ENCODE measurements at regions not wholly inside any gene's neighbourhood (a gene's known extent, or its start where the extent isn't known, plus 50 kb on each side); places are given as distances from the start of the nearest gene placed in this dataset.

GRCh38 chr7:13050703-13051102 is 363.3 kb downstream of the ARL4A start:
- H3K27me3 Mint-ChIP-seq (ENCODE audit: low read depth), result peaks cover 5% of the 10 kb centered on the region
- DNase-seq (ENCODE audit: low spot score), result no peak
- no peak overlapping the region for H3K27ac Mint-ChIP-seq
- H3K36me3 Mint-ChIP-seq (ENCODE audit: low read depth), result no peaks in the 10 kb centered on the region
- no peaks in the 10 kb centered on the region for H3K4me1 Mint-ChIP-seq (ENCODE audit: low read depth)
- H3K4me3 Mint-ChIP-seq, result no peak overlapping the region
- H3K9me3 Mint-ChIP-seq, result no peaks in the 10 kb centered on the region

- H3K4me3 Mint-ChIP-seq, result no peak overlapping the region
- no peak overlapping the region for H3K27ac Mint-ChIP-seq
- peaks cover 5% of the 10 kb centered on the region for H3K27me3 Mint-ChIP-seq (ENCODE audit: low read depth)
- H3K9me3 Mint-ChIP-seq, result peaks cover 7% of the 10 kb centered on the region
- peaks cover 3% of the 10 kb centered on the region for H3K36me3 Mint-ChIP-seq (ENCODE audit: low read depth)
- DNase-seq (ENCODE audit: low spot score), result no peak
- peaks cover 16% of the 10 kb centered on the region for H3K4me1 Mint-ChIP-seq (ENCODE audit: low read depth)
Observed at GRCh38 chr7:13055732-13056368, 368.4 kb downstream of the ARL4A start.

DNA sequence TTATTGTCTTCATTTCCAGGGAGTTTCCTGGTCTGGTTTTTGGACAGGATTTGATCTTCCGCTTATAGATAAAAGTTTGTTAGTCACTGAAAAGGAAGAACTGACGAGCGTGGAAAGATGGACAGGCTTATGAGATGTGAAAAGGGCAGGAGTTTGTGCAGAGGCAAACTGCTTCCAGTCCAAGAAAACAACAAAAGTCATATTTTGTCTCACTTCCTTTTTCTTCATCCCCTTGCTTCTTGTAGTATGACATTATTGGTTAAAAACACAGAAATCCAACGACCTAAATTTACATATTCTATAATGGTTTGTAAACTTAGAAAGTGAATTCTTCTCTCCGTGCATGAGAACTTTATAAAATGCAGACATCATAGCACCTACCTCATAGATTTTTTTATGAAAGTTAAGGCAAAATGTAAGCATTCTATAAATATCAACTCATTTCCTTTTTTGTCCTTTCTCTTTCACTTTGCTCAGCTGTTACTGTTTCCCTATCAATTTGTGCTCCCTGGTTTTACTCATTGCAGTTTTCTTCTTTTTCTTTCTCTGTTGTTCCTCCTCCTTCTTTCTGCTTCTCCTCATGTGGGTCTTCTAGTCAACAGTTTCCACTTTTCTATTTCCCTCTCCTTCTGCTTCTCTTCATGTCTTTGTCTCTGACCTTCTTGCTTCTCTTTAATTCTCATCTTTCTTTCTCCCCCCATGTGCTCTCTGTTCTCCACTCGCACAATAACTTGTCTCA is 370.2 kb downstream of the ARL4A start:
- peak overlapping the region; percentile 63 for H3K4me3 Mint-ChIP-seq
- H3K36me3 Mint-ChIP-seq (ENCODE audit: low read depth), result peaks cover 3% of the 10 kb centered on the region
- H3K9me3 Mint-ChIP-seq, result peaks cover 7% of the 10 kb centered on the region
- peaks cover 5% of the 10 kb centered on the region for H3K27me3 Mint-ChIP-seq (ENCODE audit: low read depth)
- H3K27ac Mint-ChIP-seq, result peak overlapping the region; percentile 76
- peaks cover 16% of the 10 kb centered on the region for H3K4me1 Mint-ChIP-seq (ENCODE audit: low read depth)
- DNase-seq (ENCODE audit: low spot score), result no peak

GRCh38 chr7:13060173-13060572 is 372.7 kb downstream of the ARL4A start:
- Mint-ChIP-seq H3K4me1 (ENCODE audit: low read depth) (peaks cover 16% of the 10 kb centered on the region), H3K4me3 (no peak overlapping the region), H3K36me3 (ENCODE audit: low read depth) (peaks cover 3% of the 10 kb centered on the region), H3K9me3 (peaks cover 7% of the 10 kb centered on the region), H3K27me3 (ENCODE audit: low read depth) (peaks cover 6% of the 10 kb centered on the region), H3K27ac (no peak overlapping the region)
- DNase-seq (ENCODE audit: low spot score), result no peak

GRCh38 chr7:13061115-13061514 is 373.7 kb downstream of the ARL4A start:
- Mint-ChIP-seq H3K4me1 (ENCODE audit: low read depth) (peaks cover 13% of the 10 kb centered on the region), H3K9me3 (peaks cover 7% of the 10 kb centered on the region), H3K36me3 (ENCODE audit: low read depth) (peaks cover 3% of the 10 kb centered on the region), H3K4me3 (no peak overlapping the region), H3K27me3 (ENCODE audit: low read depth) (peaks cover 4% of the 10 kb centered on the region), H3K27ac (no peak overlapping the region)
- DNase-seq (ENCODE audit: low spot score), result no peak

- Mint-ChIP-seq H3K9me3 (peaks cover 3% of the 10 kb centered on the region), H3K36me3 (ENCODE audit: low read depth) (peaks cover 2% of the 10 kb centered on the region), H3K4me3 (no peak overlapping the region), H3K27me3 (ENCODE audit: low read depth) (peaks cover 4% of the 10 kb centered on the region), H3K4me1 (ENCODE audit: low read depth) (peaks cover 8% of the 10 kb centered on the region), H3K27ac (no peak overlapping the region)
- DNase-seq (ENCODE audit: low spot score), result no peak
Observed at GRCh38 chr7:13062631-13063030, 375.2 kb downstream of the ARL4A start.

DNA sequence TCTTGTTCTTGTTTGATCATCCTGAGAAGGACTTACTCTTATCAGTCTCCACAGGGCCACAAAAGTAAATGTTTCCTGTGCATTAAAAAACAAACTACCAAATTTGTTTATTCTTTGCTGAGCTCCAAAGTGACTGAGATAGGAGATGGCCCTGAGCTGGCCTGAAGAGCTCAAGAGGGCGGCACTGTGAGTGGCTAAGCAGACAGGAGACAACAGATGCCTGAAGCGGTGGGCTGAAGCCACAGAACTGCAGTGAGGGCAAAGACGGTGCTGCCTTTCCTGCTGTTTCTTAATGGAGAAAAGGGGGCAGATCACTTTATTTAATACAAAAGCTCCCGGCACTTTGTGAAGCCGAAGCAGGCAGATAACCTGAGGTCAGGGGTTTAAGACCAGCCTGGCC is 379.6 kb downstream of the ARL4A start:
- no peak overlapping the region for H3K27ac Mint-ChIP-seq
- no peaks in the 10 kb centered on the region for H3K36me3 Mint-ChIP-seq (ENCODE audit: low read depth)
- no peaks in the 10 kb centered on the region for H3K4me1 Mint-ChIP-seq (ENCODE audit: low read depth)
- H3K9me3 Mint-ChIP-seq, result no peaks in the 10 kb centered on the region
- DNase-seq (ENCODE audit: low spot score), result no peak
- peaks cover 4% of the 10 kb centered on the region for H3K27me3 Mint-ChIP-seq (ENCODE audit: low read depth)
- no peak overlapping the region for H3K4me3 Mint-ChIP-seq

GRCh38 chr7:13068032-13068431 is 380.6 kb downstream of the ARL4A start:
- no peak for DNase-seq (ENCODE audit: low spot score)
- Mint-ChIP-seq H3K4me3 (no peak overlapping the region), H3K27me3 (ENCODE audit: low read depth) (peaks cover 4% of the 10 kb centered on the region), H3K27ac (no peak overlapping the region), H3K36me3 (ENCODE audit: low read depth) (no peaks in the 10 kb centered on the region), H3K4me1 (ENCODE audit: low read depth) (no peaks in the 10 kb centered on the region), H3K9me3 (no peaks in the 10 kb centered on the region)

DNA sequence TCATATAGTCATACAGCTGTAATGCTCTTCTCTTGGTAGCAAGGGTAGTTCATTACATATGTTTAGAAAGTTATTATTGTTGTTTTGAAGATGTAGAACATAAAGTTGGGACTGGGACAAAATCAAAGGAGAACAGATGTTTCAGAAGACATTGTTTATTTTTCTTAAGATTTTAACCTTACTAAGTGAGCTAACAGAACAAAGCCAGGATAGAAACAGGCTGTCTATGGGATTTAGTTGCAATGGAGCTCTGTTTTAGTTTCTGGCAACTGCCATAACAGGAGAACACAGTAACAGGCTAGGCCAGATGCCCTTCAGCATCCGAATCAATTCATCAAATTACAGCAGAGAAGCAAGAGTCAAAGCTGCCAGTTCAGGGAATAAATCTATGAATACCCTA is 382.4 kb downstream of the ARL4A start:
- no peaks in the 10 kb centered on the region for H3K9me3 Mint-ChIP-seq
- no peak overlapping the region for H3K27ac Mint-ChIP-seq
- no peaks in the 10 kb centered on the region for H3K27me3 Mint-ChIP-seq (ENCODE audit: low read depth)
- no peak for DNase-seq (ENCODE audit: low spot score)
- no peak overlapping the region for H3K4me3 Mint-ChIP-seq
- H3K36me3 Mint-ChIP-seq (ENCODE audit: low read depth), result no peaks in the 10 kb centered on the region
- no peaks in the 10 kb centered on the region for H3K4me1 Mint-ChIP-seq (ENCODE audit: low read depth)

- H3K27ac Mint-ChIP-seq, result no peak overlapping the region
- H3K9me3 Mint-ChIP-seq, result no peaks in the 10 kb centered on the region
- no peaks in the 10 kb centered on the region for H3K36me3 Mint-ChIP-seq (ENCODE audit: low read depth)
- no peaks in the 10 kb centered on the region for H3K27me3 Mint-ChIP-seq (ENCODE audit: low read depth)
- no peak for DNase-seq (ENCODE audit: low spot score)
- H3K4me3 Mint-ChIP-seq, result no peak overlapping the region
- H3K4me1 Mint-ChIP-seq (ENCODE audit: low read depth), result no peaks in the 10 kb centered on the region
Observed at GRCh38 chr7:13072014-13072413, 384.6 kb downstream of the ARL4A start.

DNA sequence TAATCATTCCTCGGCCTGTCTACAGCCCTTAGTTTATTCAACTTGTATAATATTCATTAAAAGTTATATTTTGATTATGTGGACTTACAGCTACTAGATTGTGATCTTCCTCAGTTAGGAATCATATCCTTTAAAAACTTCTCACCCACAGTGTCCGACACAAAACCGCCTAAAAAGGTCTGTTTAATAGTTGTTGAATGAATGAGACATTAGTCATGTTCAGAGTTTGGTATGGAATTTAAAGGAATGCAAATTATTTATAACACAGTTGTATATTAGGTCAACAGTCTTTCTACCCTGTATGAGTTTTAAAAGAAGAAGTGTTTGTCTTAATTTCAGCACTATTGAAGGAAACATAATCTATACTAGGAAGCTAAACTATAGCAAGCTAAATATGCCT is 390.0 kb downstream of the ARL4A start:
- H3K27ac Mint-ChIP-seq, result no peak overlapping the region
- no peaks in the 10 kb centered on the region for H3K4me1 Mint-ChIP-seq (ENCODE audit: low read depth)
- H3K9me3 Mint-ChIP-seq, result no peaks in the 10 kb centered on the region
- no peaks in the 10 kb centered on the region for H3K27me3 Mint-ChIP-seq (ENCODE audit: low read depth)
- H3K4me3 Mint-ChIP-seq, result no peak overlapping the region
- H3K36me3 Mint-ChIP-seq (ENCODE audit: low read depth), result no peaks in the 10 kb centered on the region
- DNase-seq (ENCODE audit: low spot score), result no peak

- Mint-ChIP-seq H3K36me3 (ENCODE audit: low read depth) (no peaks in the 10 kb centered on the region), H3K27ac (no peak overlapping the region), H3K4me3 (no peak overlapping the region), H3K9me3 (no peaks in the 10 kb centered on the region), H3K27me3 (ENCODE audit: low read depth) (no peaks in the 10 kb centered on the region), H3K4me1 (ENCODE audit: low read depth) (no peaks in the 10 kb centered on the region)
- no peak for DNase-seq (ENCODE audit: low spot score)
Observed at GRCh38 chr7:13078105-13078504, 390.7 kb downstream of the ARL4A start.

GRCh38 chr7:13090959-13091358 is 403.5 kb downstream of the ARL4A start:
- H3K27me3 Mint-ChIP-seq (ENCODE audit: low read depth), result peaks cover 5% of the 10 kb centered on the region
- no peaks in the 10 kb centered on the region for H3K9me3 Mint-ChIP-seq
- H3K36me3 Mint-ChIP-seq (ENCODE audit: low read depth), result no peaks in the 10 kb centered on the region
- H3K4me3 Mint-ChIP-seq, result no peak overlapping the region
- H3K27ac Mint-ChIP-seq, result no peak overlapping the region
- DNase-seq (ENCODE audit: low spot score), result no peak
- no peaks in the 10 kb centered on the region for H3K4me1 Mint-ChIP-seq (ENCODE audit: low read depth)

- no peak overlapping the region for H3K27ac Mint-ChIP-seq
- no peaks in the 10 kb centered on the region for H3K9me3 Mint-ChIP-seq
- H3K27me3 Mint-ChIP-seq (ENCODE audit: low read depth), result peaks cover 5% of the 10 kb centered on the region
- no peaks in the 10 kb centered on the region for H3K36me3 Mint-ChIP-seq (ENCODE audit: low read depth)
- no peak for DNase-seq (ENCODE audit: low spot score)
- H3K4me1 Mint-ChIP-seq (ENCODE audit: low read depth), result no peaks in the 10 kb centered on the region
- no peak overlapping the region for H3K4me3 Mint-ChIP-seq
Observed at GRCh38 chr7:13091974-13092707, 404.7 kb downstream of the ARL4A start.
